NCI-H2227 treated with DMSO at 0.1 percent for 48 hours (cell line): ENCODE measurements at regions not wholly inside any gene's neighbourhood (a gene's known extent, or its start where the extent isn't known, plus 50 kb on each side); places are given as distances from the start of the nearest gene placed in this dataset.

Experiments used
- DNase-seq: peaks from one replicate; lab custom pipeline; 2025; lab: John Stamatoyannopoulos, UW

DNA sequence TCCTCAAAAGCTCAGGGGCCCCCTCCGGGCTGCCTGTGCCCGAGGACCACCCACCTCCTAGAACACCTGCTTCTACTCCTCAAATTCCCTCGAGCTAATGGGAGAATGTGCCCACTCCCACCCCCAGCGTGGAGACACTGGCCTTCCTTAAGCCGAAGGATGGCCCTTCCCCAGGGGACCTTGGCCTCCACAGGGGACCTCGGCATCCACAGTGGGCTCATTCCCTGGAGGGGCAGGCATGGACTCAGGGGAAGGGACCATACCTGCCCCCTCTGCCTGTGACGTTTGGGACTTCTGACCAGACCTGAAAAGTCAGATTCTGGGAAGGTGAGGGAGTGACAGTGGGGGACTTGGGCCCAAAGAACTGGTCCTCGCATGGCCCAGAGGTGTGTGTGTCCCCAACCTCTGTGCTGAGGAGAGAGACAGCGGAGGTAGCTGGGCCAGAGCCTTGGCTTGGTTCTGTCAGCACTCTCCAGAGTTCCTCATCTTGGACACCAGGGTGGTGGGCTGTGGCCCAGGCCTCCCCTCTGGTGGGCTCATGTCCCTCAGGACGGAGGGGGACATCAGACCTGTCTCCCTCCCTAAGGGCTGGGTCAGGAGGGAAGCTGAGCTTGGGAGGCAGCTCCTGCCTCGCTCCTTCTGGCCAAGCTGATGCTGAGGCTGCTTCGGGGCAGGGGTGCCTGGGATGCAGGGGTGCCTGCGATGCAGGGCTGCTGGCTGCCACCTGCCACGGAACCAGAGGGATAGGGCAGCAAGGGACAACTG, 240.4 kb downstream of the HAUS1 start:
- DNase-seq = no peak

DNA sequence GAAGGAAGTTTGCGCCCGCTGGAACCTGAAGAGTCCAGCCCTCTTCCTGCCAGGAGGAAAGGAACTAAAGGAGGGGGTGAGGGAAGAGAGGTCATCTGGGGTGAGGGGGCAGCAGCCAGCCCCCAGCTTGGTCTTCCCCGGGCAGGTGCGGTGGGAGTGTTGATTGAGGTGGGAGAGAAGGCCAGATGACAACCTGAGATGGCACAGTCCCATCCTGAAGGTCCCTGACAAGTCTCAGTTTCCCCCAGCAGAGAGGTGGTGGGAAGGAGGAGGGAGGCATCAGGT, 240.9 kb downstream of the HAUS1 start:
- no peak for DNase-seq

DNA sequence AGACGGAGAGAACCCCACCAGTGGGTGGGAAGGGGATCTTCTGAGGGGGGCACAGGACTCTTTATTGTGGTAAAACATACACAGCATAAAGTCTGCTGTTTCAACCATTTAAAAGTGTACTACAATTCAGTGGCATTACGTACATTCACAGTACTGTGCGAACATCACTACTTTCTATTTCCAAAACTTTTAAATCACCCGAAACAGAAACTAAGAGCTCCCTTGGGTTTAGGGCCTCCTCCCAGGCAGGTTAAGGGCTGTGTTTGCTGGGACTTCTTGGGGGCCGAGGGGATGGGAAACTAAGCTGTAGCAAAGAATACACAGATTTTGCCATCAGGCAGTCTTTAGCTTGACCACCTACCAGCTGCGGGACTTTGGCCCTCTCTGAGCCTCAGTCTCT, 242.0 kb downstream of the HAUS1 start:
- DNase-seq = no peak

DNA sequence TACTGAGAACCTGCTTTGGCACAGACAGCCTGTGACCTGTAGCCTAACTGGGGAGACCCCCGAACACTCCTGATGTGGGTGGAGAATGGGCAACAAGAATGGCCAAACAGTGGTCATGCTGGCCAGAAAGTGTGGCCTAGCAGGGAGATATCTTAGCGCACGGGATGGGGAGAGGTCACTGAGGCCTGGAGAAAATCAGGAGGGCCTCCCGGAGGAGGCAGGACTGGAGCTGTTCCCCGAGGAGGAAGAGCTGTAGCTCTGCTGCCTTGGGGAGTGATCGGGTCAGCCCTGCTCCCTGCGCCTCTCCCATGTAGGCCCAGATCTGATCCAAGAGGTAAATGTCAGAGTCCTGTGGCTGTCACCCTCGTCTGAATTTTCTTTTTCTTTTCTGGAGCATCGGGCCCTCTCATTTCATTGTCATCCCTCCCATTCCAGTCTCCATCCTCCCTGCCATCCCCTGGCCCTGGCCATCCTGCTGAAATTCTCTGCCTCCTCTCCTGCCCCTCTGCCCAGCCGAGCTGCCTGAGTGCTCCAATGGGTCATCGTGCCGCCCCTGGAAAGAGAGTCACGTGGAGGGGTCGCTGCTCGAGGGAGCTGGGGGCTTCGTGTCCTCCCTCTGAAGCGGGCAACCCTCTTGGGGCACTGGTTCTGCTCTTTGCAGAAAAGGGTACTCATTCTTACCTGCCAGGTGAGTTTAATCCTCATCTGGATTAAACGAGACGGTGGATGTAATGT, 242.9 kb downstream of the HAUS1 start:
- DNase-seq = no peak

GRCh38 chr18:46350598-46351159, 246.5 kb downstream of the HAUS1 start:
- DNase-seq = no peak

- DNase-seq = no peak
Observed at GRCh38 chr18:46352520-46353250, 248.5 kb downstream of the HAUS1 start.

GRCh38 chr18:46353460-46353859, 249.3 kb downstream of the HAUS1 start:
- DNase-seq = no peak

DNA sequence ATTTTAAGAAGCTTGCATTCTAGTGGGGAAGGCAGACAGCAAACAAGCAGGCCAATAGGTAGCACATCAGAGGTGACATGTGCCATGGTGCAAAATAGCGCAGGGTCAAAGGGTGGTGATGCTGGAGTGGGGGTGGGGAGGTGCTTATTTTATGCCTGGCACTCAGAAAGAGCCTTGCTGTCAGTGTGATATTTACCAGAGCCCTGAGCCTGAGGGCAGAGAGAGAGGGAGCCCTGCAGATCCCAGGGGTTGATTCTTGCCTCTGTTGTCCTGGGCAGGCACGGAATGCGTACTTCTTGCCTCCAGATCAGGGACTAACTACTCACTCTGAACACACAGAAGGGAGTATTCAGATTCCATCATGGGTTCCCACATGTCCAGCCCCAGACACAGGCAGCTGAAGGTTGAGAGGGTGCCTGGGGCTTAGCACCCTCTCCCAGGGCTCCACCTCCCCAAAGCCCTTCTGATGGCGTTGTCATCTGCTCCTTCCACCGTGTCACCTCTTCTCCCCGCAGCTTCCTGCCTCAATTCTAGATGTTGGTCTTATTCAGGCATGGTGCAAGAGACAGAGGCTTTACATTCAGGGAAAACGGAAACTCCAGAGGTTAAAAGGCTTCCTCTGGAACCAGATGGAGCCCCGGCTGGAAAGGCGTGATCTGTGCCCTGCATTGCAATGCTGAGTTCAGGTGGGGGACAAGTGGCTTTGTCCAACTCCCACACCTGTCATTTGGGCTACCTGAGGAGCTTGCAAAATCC, 252.3 kb downstream of the HAUS1 start:
- DNase-seq = no peak

GRCh38 chr18:46360102-46360699, 256.0 kb downstream of the HAUS1 start:
- no peak for DNase-seq

DNA sequence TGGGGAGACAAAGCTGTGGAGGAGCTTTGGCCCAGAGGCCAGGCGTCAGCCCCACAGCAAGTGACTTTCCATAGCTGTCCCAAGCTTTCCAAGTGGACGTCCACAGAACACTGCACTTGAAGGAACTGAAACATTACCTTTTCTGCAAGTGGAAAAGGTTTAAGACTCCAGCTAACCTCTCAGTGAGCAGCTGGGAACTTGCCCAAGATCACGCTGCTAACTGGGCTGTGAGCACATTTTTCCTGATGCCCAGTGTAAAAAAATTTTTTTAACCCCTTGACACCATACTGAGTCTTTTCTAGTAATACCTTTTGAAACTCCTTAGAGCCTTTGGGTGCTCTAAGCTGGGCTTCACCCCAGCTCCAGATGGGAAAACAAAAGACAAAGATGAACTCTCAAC, 256.7 kb downstream of the HAUS1 start:
- no peak for DNase-seq

GRCh38 chr18:46362533-46362932, 258.3 kb downstream of the HAUS1 start:
- no peak for DNase-seq

GRCh38 chr18:46364048-46364447, 259.9 kb downstream of the HAUS1 start:
- DNase-seq = no peak

DNA sequence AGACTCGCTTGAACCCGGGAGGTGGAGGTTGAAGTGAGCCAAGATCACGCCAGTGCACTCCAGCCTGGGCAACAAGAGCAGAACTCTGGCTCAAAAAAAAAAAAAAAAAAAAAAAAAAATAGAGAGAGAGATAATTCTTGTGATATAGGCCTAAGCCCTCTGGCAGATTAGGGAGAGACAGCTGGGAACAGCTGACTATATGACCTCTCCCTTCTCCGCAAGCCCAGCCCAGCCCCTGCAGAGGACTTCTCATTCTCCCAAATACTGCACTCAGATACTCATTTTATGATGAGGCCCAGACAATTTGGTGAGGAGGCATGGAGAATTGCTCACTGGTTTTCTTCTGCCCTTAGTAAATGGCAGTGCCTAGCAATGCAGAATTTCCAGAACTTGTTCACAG, 262.0 kb downstream of the HAUS1 start:
- no peak for DNase-seq

- no peak for DNase-seq
Observed at GRCh38 chr18:46366751-46367376, 262.7 kb downstream of the HAUS1 start.

GRCh38 chr18:46369323-46369722, 265.1 kb downstream of the HAUS1 start:
- no peak for DNase-seq

- no peak for DNase-seq
Observed at GRCh38 chr18:46370898-46371297, 266.7 kb downstream of the HAUS1 start.

DNA sequence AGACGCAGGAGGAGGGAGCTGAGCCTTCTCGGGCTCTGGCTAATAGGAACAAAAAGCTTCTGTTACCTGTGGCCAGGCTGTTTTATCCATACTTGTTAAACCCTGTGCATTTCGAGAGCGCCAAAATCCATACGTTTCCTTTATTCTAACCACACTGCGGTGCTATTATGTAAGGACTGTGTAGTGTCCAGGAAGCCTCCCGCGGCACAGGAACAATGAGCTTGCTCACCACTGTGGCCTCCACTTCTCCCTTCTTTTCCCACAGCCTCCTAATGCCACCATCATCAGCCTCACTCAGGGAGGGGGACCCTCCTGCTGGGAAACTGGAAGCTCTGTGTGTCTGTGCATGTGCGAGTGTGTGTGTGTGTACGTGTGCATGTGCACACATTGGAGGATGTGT, 268.5 kb downstream of the HAUS1 start:
- no peak for DNase-seq

GRCh38 chr18:46373131-46373530, 268.9 kb downstream of the HAUS1 start:
- DNase-seq = no peak

DNA sequence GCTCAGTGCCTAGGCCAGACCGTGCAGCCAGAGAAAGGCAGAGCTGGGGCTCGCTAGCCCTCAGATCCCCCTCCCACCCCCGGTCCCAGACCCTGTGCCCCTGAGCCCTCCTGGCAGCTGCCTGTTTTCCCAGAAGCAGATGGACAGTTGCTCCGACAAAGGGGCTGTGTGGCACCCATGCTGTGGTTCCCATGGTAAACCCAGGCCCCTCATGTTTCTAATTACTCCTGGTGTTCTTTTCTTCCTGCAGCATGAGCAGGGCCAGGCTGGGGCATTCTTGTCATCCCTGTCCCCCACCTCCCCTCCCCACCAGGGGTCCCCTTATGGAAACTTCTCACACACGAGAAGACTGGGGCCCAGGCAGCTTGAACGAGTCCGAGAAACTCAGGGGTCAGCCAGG, 269.6 kb downstream of the HAUS1 start:
- DNase-seq = no peak

DNA sequence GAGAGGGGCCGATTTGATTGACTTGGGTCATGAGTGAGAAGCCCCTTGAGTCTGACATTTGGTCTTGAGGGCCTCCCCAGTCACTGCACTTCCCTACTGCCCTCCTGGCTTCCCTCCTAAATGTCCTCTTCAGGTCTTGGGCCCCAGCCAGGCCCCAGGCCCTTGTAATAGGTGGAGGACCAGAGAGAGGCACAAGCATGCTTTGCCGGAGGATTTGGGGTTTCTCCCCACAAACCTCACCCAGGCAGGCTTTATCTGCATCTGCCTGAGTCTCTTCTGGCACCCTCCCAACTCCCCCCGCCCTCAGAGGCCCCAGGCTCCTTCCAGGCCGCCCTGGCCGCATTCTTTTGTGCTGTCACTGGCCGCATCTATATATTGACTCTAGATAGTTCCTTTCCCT, 270.7 kb downstream of the HAUS1 start:
- DNase-seq = no peak

DNA sequence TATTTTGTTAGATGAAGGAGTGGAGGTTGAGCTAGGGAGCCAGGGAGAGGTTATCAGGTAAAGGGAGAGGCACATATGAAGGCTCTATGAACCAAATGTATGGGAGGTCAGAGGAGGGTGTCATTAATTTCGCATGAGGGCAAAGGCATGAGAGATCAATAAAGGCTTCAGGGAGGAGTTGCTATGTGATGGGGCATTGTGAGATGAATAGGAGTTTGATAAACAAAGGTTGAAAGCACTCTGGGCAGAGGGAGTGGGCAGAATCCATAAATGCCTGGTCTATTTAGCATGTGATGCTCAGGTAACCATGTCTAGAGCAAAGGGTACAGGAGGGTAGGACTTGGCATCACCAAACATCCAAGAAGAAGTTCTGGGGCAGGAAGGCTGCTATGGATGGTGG, 273.4 kb downstream of the HAUS1 start:
- DNase-seq = no peak
